ENCODE measurements at regions not wholly inside any gene's neighbourhood (a gene's known extent, or its start where the extent isn't known, plus 50 kb on each side); places are given as distances from the start of the nearest gene placed in this dataset.

DNA sequence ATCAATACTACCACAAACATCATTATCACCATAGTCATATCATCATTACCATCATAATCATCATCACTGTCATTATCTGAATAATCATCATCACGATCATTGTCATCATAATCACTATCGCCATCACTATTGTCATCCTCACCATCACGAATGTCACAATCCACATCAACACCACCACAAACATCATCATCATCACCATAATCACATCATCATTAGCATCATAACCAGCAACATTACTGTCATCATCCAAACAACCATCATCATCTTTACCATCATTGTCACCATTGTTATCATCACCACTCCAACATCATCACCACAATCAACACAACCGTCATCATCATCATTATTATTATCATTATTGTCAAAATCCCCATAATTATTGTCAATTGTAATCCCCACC is 61.2 kb downstream of the MBD3L1 start:
- intact Hi-C loops (cut with micrococcal nuclease), result no loop called here
- no peak overlapping the region for H3K9ac ChIP-seq (ENCODE audit: low read length)
- H4K20me1 ChIP-seq (ENCODE audit: low read length), result no peaks in the 10 kb centered on the region
- DNase-seq (no peak), ATAC-seq (no peak)
- no peak overlapping the region for H3K4me3 ChIP-seq (ENCODE audit: low read length)
- no peak overlapping the region for H3K4me2 ChIP-seq (ENCODE audit: low read length)
- ChIA-PET POLR2A (ENCODE audit: unreplicated experiment) (no interaction called here), CTCF (no interaction called here)
- BruUV-seq (replicated peaks), result no TSS peak
- no peaks in the 10 kb centered on the region for H3F3A ChIP-seq (ENCODE audit: low read length, unreplicated experiment)
- no peaks in the 10 kb centered on the region for H3K9me3 ChIP-seq (ENCODE audit: low read length)
- no peaks in the 10 kb centered on the region for H3K36me3 ChIP-seq (ENCODE audit: low read depth, low read length)
- H3K9me2 ChIP-seq (replicated peaks; ENCODE audit: low read length), result no peaks in the 10 kb centered on the region
- no peaks in the 10 kb centered on the region for H3K27me3 ChIP-seq (ENCODE audit: low read length)
- H3K79me2 ChIP-seq (ENCODE audit: low read length), result no peaks in the 10 kb centered on the region
- H3K27ac ChIP-seq (ENCODE audit: low read length), result no peak overlapping the region
- no peaks in the 10 kb centered on the region for H3K4me1 ChIP-seq (ENCODE audit: insufficient read depth, low read length)
- no peak overlapping the region for H2AFZ ChIP-seq (ENCODE audit: low read length)
- TF ChIP-seq EZH2phosphoT487 (IDR thresholded peaks at IDR 0.05; ENCODE audit: borderline replicate concordance, low read length) (no peak), EZH2 (IDR thresholded peaks at IDR 0.05; ENCODE audit: low read length, unreplicated experiment) (no peak)
- TF ChIP-seq, protein P1, sequence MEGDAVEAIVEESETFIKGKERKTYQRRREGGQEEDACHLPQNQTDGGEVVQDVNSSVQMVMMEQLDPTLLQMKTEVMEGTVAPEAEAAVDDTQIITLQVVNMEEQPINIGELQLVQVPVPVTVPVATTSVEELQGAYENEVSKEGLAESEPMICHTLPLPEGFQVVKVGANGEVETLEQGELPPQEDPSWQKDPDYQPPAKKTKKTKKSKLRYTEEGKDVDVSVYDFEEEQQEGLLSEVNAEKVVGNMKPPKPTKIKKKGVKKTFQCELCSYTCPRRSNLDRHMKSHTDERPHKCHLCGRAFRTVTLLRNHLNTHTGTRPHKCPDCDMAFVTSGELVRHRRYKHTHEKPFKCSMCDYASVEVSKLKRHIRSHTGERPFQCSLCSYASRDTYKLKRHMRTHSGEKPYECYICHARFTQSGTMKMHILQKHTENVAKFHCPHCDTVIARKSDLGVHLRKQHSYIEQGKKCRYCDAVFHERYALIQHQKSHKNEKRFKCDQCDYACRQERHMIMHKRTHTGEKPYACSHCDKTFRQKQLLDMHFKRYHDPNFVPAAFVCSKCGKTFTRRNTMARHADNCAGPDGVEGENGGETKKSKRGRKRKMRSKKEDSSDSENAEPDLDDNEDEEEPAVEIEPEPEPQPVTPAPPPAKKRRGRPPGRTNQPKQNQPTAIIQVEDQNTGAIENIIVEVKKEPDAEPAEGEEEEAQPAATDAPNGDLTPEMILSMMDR (conservative IDR thresholded peaks at IDR 0.05; ENCODE audit: low read depth, low read length), result no peak

DNA sequence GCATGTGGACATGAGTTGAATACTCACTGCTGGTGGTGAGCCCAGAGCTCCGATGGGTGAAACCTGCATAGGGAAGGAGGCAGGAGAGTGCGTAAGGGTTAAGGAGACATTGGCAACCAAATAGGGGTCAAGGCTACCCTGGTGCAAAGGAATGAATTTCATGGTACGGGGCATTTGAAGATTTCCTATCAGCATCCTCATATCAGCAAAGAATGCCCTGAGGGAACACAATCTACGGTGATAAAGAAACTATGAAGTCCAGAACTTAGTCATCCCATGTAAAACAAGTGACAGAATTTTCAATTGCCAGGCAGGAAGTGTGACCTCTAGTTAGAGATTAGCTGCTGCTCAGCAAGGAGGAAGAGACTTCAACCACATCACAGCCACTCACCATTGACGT is 64.9 kb downstream of the MBD3L1 start:
- Histone ChIP-seq H2AFZ (ENCODE audit: low read length) (no peak overlapping the region), H3K79me2 (ENCODE audit: low read length) (no peaks in the 10 kb centered on the region), H3K9me2 (replicated peaks; ENCODE audit: low read length) (no peaks in the 10 kb centered on the region), H4K20me1 (ENCODE audit: low read length) (no peaks in the 10 kb centered on the region), H3F3A (ENCODE audit: low read length, unreplicated experiment) (no peaks in the 10 kb centered on the region), H3K9me3 (ENCODE audit: low read length) (0 out of 2 replicates have a peak, but pooled peaks cover 4% of the 10 kb centered on the region), H3K36me3 (ENCODE audit: low read depth, low read length) (no peaks in the 10 kb centered on the region), H3K27ac (ENCODE audit: low read length) (no peak overlapping the region), H3K27me3 (ENCODE audit: low read length) (no peaks in the 10 kb centered on the region), H3K4me1 (ENCODE audit: insufficient read depth, low read length) (no peaks in the 10 kb centered on the region), H3K9ac (ENCODE audit: low read length) (no peak overlapping the region), H3K4me3 (ENCODE audit: low read length) (no peak overlapping the region), H3K4me2 (ENCODE audit: low read length) (no peak overlapping the region)
- CTCF ChIA-PET, result no interaction called here
- POLR2A ChIA-PET (ENCODE audit: unreplicated experiment), result no interaction called here
- ATAC-seq (no peak), DNase-seq (no peak)
- intact Hi-C loops (cut with micrococcal nuclease), result no loop called here
- TF ChIP-seq EZH2phosphoT487 (IDR thresholded peaks at IDR 0.05; ENCODE audit: borderline replicate concordance, low read length) (no peak), EZH2 (IDR thresholded peaks at IDR 0.05; ENCODE audit: low read length, unreplicated experiment) (no peak)
- TF ChIP-seq, protein P1 (conservative IDR thresholded peaks at IDR 0.05; ENCODE audit: low read depth, low read length), result no peak
- no TSS peak for BruUV-seq (replicated peaks)

DNA sequence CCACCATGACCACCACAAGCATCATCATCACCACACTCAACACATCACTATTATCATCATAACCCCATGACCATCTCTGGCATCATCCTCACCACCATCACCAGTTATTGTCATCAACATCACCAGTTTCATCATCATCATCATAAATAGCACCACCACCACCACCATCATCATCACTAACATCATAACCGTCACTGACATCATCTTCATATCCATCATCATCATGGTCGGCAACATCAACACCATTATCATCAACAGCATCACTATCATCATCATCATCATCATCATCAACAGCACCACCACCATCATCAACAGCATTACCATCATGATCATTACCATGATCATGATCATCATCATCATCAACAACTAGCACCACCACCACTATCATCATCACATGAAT is 67.2 kb downstream of the MBD3L1 start:
- no TSS peak for BruUV-seq (replicated peaks)
- ChIA-PET CTCF (no interaction called here), POLR2A (ENCODE audit: unreplicated experiment) (no interaction called here)

More for the DNA sequence above, 67.2 kb downstream of the MBD3L1 start:
- ATAC-seq (no peak), DNase-seq (no peak)
- intact Hi-C loops (cut with micrococcal nuclease), result no loop called here
- Histone ChIP-seq H3K9me3 (ENCODE audit: low read length) (0 out of 2 replicates have a peak, but pooled peaks cover 4% of the 10 kb centered on the region), H3K27ac (ENCODE audit: low read length) (no peak overlapping the region), H3K4me3 (ENCODE audit: low read length) (no peak overlapping the region), H3K4me2 (ENCODE audit: low read length) (no peak overlapping the region), H4K20me1 (ENCODE audit: low read length) (no peaks in the 10 kb centered on the region), H2AFZ (ENCODE audit: low read length) (no peak overlapping the region), H3K36me3 (ENCODE audit: low read depth, low read length) (no peaks in the 10 kb centered on the region), H3K27me3 (ENCODE audit: low read length) (no peaks in the 10 kb centered on the region), H3F3A (ENCODE audit: low read length, unreplicated experiment) (no peaks in the 10 kb centered on the region), H3K9ac (ENCODE audit: low read length) (no peak overlapping the region), H3K79me2 (ENCODE audit: low read length) (no peaks in the 10 kb centered on the region), H3K9me2 (replicated peaks; ENCODE audit: low read length) (no peaks in the 10 kb centered on the region), H3K4me1 (ENCODE audit: insufficient read depth, low read length) (no peaks in the 10 kb centered on the region)
- TF ChIP-seq EZH2 (IDR thresholded peaks at IDR 0.05; ENCODE audit: low read length, unreplicated experiment) (no peak), EZH2phosphoT487 (IDR thresholded peaks at IDR 0.05; ENCODE audit: borderline replicate concordance, low read length) (no peak)
- TF ChIP-seq, protein P1 (conservative IDR thresholded peaks at IDR 0.05; ENCODE audit: low read depth, low read length), result no peak
